HG03354 (cell line): ENCODE measurements at regions not wholly inside any gene's neighbourhood (a gene's known extent, or its start where the extent isn't known, plus 50 kb on each side); places are given as distances from the start of the nearest gene placed in this dataset.
"Not testable (repeated sequence)": the region's sequence is repeated elsewhere in the genome, so short reads cannot be mapped to it uniquely, and the experiment has no call there.

Experiments
- ATAC-seq: cut with Tn5 transposase; IDR thresholded peaks from one replicate; pipeline ENCODE4 v1.9.1; 2021; ENCODE audit warnings: mild to moderate bottlenecking; ENCODE audit not compliant: unreplicated experiment, poor library complexity, severe bottlenecking

- no peak for ATAC-seq
These were observed 105.8 kb downstream of the TANC2 start for GRCh38 chr17:63071797-63072196.

- no peak for ATAC-seq
These were observed 109.9 kb downstream of the TANC2 start for GRCh38 chr17:63075969-63076368.

GRCh38 chr17:63078707-63079106 lies 112.7 kb downstream of the TANC2 start:
- ATAC-seq = no peak

- ATAC-seq = no peak
These were observed 116.3 kb downstream of the TANC2 start for GRCh38 chr17:63082273-63082861.

- no peak for ATAC-seq
These were observed 116.9 kb downstream of the TANC2 start for GRCh38 chr17:63082952-63083351.

- ATAC-seq = no peak
These were observed 120.6 kb downstream of the TANC2 start for GRCh38 chr17:63086483-63087185.

- not testable (repeated sequence) for ATAC-seq
These were observed 124.5 kb downstream of the TANC2 start for GRCh38 chr17:63090358-63091114.

GRCh38 chr17:63091909-63092308 lies 125.9 kb downstream of the TANC2 start:
- not testable (repeated sequence) for ATAC-seq

GRCh38 chr17:63094631-63095030 lies 128.6 kb downstream of the TANC2 start:
- ATAC-seq = no peak

GRCh38 chr17:63095459-63095858 lies 129.4 kb downstream of the TANC2 start:
- ATAC-seq = no peak

GRCh38 chr17:63095879-63096278 lies 129.8 kb downstream of the TANC2 start:
- ATAC-seq = no peak

GRCh38 chr17:63096426-63096825 lies 130.4 kb downstream of the TANC2 start:
- ATAC-seq = no peak

- ATAC-seq = no peak
These were observed 133.4 kb downstream of the TANC2 start for GRCh38 chr17:63099425-63099824.

GRCh38 chr17:63102034-63102433 lies 136.0 kb downstream of the TANC2 start:
- ATAC-seq = no peak

GRCh38 chr17:63106050-63106449 lies 140.0 kb downstream of the TANC2 start:
- ATAC-seq = no peak

GRCh38 chr17:63109661-63110060 lies 143.6 kb downstream of the TANC2 start:
- ATAC-seq = no peak

- no peak for ATAC-seq
These were observed 147.1 kb downstream of the TANC2 start for GRCh38 chr17:63113167-63113566.

GRCh38 chr17:63116228-63116627 lies 150.2 kb downstream of the TANC2 start:
- no peak for ATAC-seq

- no peak for ATAC-seq
These were observed 151.2 kb downstream of the TANC2 start for GRCh38 chr17:63116967-63117830.

GRCh38 chr17:63120406-63120805 lies 154.4 kb downstream of the TANC2 start:
- ATAC-seq = no peak
